Colonic mucosa (tissue), 4 donors: ENCODE measurements at regions not wholly inside any gene's neighbourhood (a gene's known extent, or its start where the extent isn't known, plus 50 kb on each side); places are given as distances from the start of the nearest gene placed in this dataset.

Experiments used
- DNase-seq: peaks from one replicate; pipeline ENCODE4 v3.0.0-alpha.2; 2020
- H3K27ac ChIP-seq: fragments of 200-600 bp; one replicate; pipeline ENCODE4 v1.8.0; 2021
- H3K27me3 ChIP-seq: fragments of 200-600 bp; one replicate; pipeline ENCODE4 v1.8.0; 2021
- H3K36me3 ChIP-seq: fragments of 200-600 bp; one replicate; pipeline ENCODE4 v1.8.0; 2021
- H3K4me1 ChIP-seq: fragments of 200-600 bp; one replicate; pipeline ENCODE4 v1.8.0; 2021; ENCODE audit warnings: mild to moderate bottlenecking
- H3K4me3 ChIP-seq: fragments of 200-600 bp; one replicate; pipeline ENCODE4 v1.8.0; 2021
- H3K9ac ChIP-seq, 2 donors: one replicate each; pipeline ENCODE4 v1.7.0; 2013; ENCODE audit warnings: control low read depth in 2 of 2, low read depth in 2 of 2, low read length in 2 of 2
- H3K9me3 ChIP-seq: fragments of 200-600 bp; one replicate; pipeline ENCODE4 v1.8.0; 2021
- CTCF ChIP-seq: fragments of 200-600 bp; IDR thresholded peaks from one replicate; pipeline ENCODE4 v1.8.0; 2022; ENCODE audit warnings: antibody characterized with exemption, mild to moderate bottlenecking
- intact Hi-C: fragments of 100-400 bp; cut with DNase I; formaldehyde crosslinking; loops from one replicate; pipeline ENCODE4 v1.14.1; 2022
- donor health status: healthy.
- donor health status: DM: no; HTN: no; CAD: no.
- donor health status: DM: no; HTN: no; CAD: no.

GRCh38 chr5:111952555-111952954 is 195.6 kb upstream of the NREP start:
- H3K4me1 ChIP-seq, result no peaks in the 10 kb centered on the region
- no peak for DNase-seq
- no peaks in the 10 kb centered on the region for H3K36me3 ChIP-seq
- no peak overlapping the region for H3K9ac ChIP-seq
- H3K27me3 ChIP-seq, result no peaks in the 10 kb centered on the region
- H3K9me3 ChIP-seq, result no peaks in the 10 kb centered on the region
- intact Hi-C loops, result no loop called here
- no peak overlapping the region for H3K4me3 ChIP-seq
- H3K27ac ChIP-seq, result no peak overlapping the region
- TF ChIP-seq CTCF, result no peak

- intact Hi-C loops, result no loop called here
- no peak for TF ChIP-seq CTCF
- Histone ChIP-seq H3K4me3 (no peak overlapping the region), H3K9ac (no peak overlapping the region), H3K27ac (no peak overlapping the region), H3K27me3 (no peaks in the 10 kb centered on the region), H3K9me3 (no peaks in the 10 kb centered on the region), H3K4me1 (no peaks in the 10 kb centered on the region), H3K36me3 (no peaks in the 10 kb centered on the region)
- no peak for DNase-seq
Observed at GRCh38 chr5:111950660-111951059, 193.7 kb upstream of the NREP start.

- no peak for DNase-seq
- Histone ChIP-seq H3K4me3 (no peak overlapping the region), H3K27ac (no peak overlapping the region), H3K36me3 (no peaks in the 10 kb centered on the region), H3K27me3 (no peaks in the 10 kb centered on the region), H3K9ac (no peak overlapping the region), H3K9me3 (no peaks in the 10 kb centered on the region), H3K4me1 (no peaks in the 10 kb centered on the region)
- intact Hi-C loops, result no loop called here
- TF ChIP-seq CTCF, result no peak
Observed at GRCh38 chr5:111948092-111948841, 191.3 kb upstream of the NREP start.

- no peak for TF ChIP-seq CTCF
- intact Hi-C loops, result no loop called here
Observed at GRCh38 chr5:111946556-111946955, 189.6 kb upstream of the NREP start.

GRCh38 chr5:111945535-111945934 is 188.5 kb upstream of the NREP start:
- Histone ChIP-seq H3K27me3 (no peaks in the 10 kb centered on the region), H3K4me1 (no peaks in the 10 kb centered on the region), H3K9me3 (no peaks in the 10 kb centered on the region), H3K27ac (no peak overlapping the region), H3K4me3 (no peak overlapping the region), H3K36me3 (no peaks in the 10 kb centered on the region), H3K9ac (no peak overlapping the region)
- no peak for DNase-seq
- TF ChIP-seq CTCF, result no peak
- intact Hi-C loops, result no loop called here

More at GRCh38 chr5:111946556-111946955, 189.6 kb upstream of the NREP start:
- no peak overlapping the region for H3K9ac ChIP-seq
- no peaks in the 10 kb centered on the region for H3K4me1 ChIP-seq
- no peak for DNase-seq
- no peaks in the 10 kb centered on the region for H3K27me3 ChIP-seq
- H3K4me3 ChIP-seq, result no peak overlapping the region
- no peaks in the 10 kb centered on the region for H3K9me3 ChIP-seq
- H3K27ac ChIP-seq, result no peak overlapping the region
- no peaks in the 10 kb centered on the region for H3K36me3 ChIP-seq
